HEK293 (cell line): ENCODE measurements at regions not wholly inside any gene's neighbourhood (a gene's known extent, or its start where the extent isn't known, plus 50 kb on each side); places are given as distances from the start of the nearest gene placed in this dataset.

Source experiments
- CTCF ChIA-PET: fragments of 350-600 bp; formaldehyde crosslinking; extraction: SDS; loops from one replicate; lab custom pipeline; 2021; ENCODE audit warnings: antibody characterized with exemption; lab: Yijun Ruan, JAX
- POLR2A ChIA-PET: fragments of 300-600 bp; formaldehyde crosslinking; extraction: SDS; loops from one replicate; lab custom pipeline; 2020; ENCODE audit warnings: antibody characterized with exemption, inconsistent platforms; lab: Yijun Ruan, JAX
- H3K27ac ChIP-seq: fragments of 200-500 bp; sonication (Bioruptor generic); 2 replicates; pipeline ENCODE4 v1.5.1; 2014; ENCODE audit warnings: low read depth, low read length, control low read depth, inconsistent platforms; ENCODE audit errors: extremely low read depth
- H3K36me3 ChIP-seq, 2 experiments: fragments of 200-500 bp in 1 of 2; sonication (Bioruptor generic) in 1 of 2; 1 replicate in 1 of 2; 2 replicates in 1 of 2; pipeline ENCODE4 v1.5.1; 2014 to 2017; ENCODE audit warnings: inconsistent platforms in 2 of 2, low read length in 2 of 2; ENCODE audit not compliant: control insufficient read depth in 2 of 2, insufficient read depth in 1 of 2
- H3K4me1 ChIP-seq: fragments of 200-500 bp; sonication (Bioruptor generic); 2 replicates; pipeline ENCODE4 v1.5.1; 2014; ENCODE audit warnings: mild to moderate bottlenecking, low read length, inconsistent platforms; ENCODE audit not compliant: control insufficient read depth, insufficient read depth
- H3K4me3 ChIP-seq: 2 replicates; pipeline ENCODE4 v1.5.1; 2011; ENCODE audit warnings: low read depth, mild to moderate bottlenecking, control low read depth, low read length, moderate library complexity
- H3K9me3 ChIP-seq: fragments of 200-500 bp; sonication (Bioruptor generic); 2 replicates; pipeline ENCODE4 v1.5.1; 2014; ENCODE audit warnings: low read depth, low read length, inconsistent platforms; ENCODE audit not compliant: control insufficient read depth, insufficient read depth
- IKZF3 ChIP-seq: fragments of 450-650 bp; IDR thresholded peaks from 2 replicates; pipeline ENCODE4 v1.5.0; 2018; ENCODE audit warnings: missing biosample characterization, mild to moderate bottlenecking, missing genetic modification characterization, moderate library complexity
- OSR2 ChIP-seq: fragments of 450-650 bp; formaldehyde crosslinking; IDR thresholded peaks from 2 replicates; pipeline ENCODE4 v1.5.1; 2016; ENCODE audit warnings: missing biosample characterization, missing genetic modification characterization
- PRDM2 ChIP-seq: fragments of 450-650 bp; formaldehyde crosslinking; IDR thresholded peaks from 2 replicates; pipeline ENCODE4 v1.5.1; 2016; ENCODE audit warnings: missing biosample characterization, missing genetic modification characterization, borderline replicate concordance
- ZBTB10 ChIP-seq: fragments of 450-650 bp; formaldehyde crosslinking; IDR thresholded peaks from 2 replicates; pipeline ENCODE4 v1.5.1; 2016; ENCODE audit warnings: missing biosample characterization, missing genetic modification characterization
- ZFP41 ChIP-seq: fragments of 450-650 bp; formaldehyde crosslinking; IDR thresholded peaks from 2 replicates; pipeline ENCODE4 v1.5.1; 2016; ENCODE audit warnings: missing biosample characterization, missing genetic modification characterization, borderline replicate concordance
- ZNF140 ChIP-seq: fragments of 450-650 bp; formaldehyde crosslinking; IDR thresholded peaks from 2 replicates; pipeline ENCODE4 v1.5.1; 2016; ENCODE audit warnings: missing biosample characterization, missing genetic modification characterization
- ZNF175 ChIP-seq: fragments of 450-650 bp; formaldehyde crosslinking; IDR thresholded peaks from 2 replicates; pipeline ENCODE4 v1.5.1; 2016; ENCODE audit warnings: missing biosample characterization, missing genetic modification characterization
- ZNF23 ChIP-seq: fragments of 450-650 bp; formaldehyde crosslinking; IDR thresholded peaks from 2 replicates; pipeline ENCODE4 v1.5.1; 2016; ENCODE audit warnings: missing biosample characterization, missing genetic modification characterization, borderline replicate concordance
- ZNF560 ChIP-seq: fragments of 450-650 bp; formaldehyde crosslinking; IDR thresholded peaks from 2 replicates; pipeline ENCODE4 v1.5.1; 2017; ENCODE audit warnings: missing biosample characterization, missing genetic modification characterization, borderline replicate concordance
- ZNF645 ChIP-seq: fragments of 450-650 bp; formaldehyde crosslinking; IDR thresholded peaks from 2 replicates; pipeline ENCODE4; 2016; ENCODE audit warnings: missing biosample characterization, missing genetic modification characterization
- ZNF664 ChIP-seq: fragments of 450-650 bp; formaldehyde crosslinking; IDR thresholded peaks from 2 replicates; pipeline ENCODE4 v1.5.1; 2016; ENCODE audit warnings: missing biosample characterization, missing genetic modification characterization
- TF ChIP-seq, protein P1 (sequence below): fragments of 450-650 bp; formaldehyde crosslinking; IDR thresholded peaks from 2 replicates; pipeline ENCODE4 v1.5.1; 2016; ENCODE audit warnings: missing biosample characterization, missing genetic modification characterization
- TF ChIP-seq, protein P2 (sequence below): fragments of 450-650 bp; formaldehyde crosslinking; IDR thresholded peaks from 2 replicates; pipeline ENCODE4 v1.5.1; 2016; ENCODE audit warnings: missing biosample characterization, missing genetic modification characterization
- TF ChIP-seq, protein P3 (sequence below): fragments of 450-650 bp; formaldehyde crosslinking; IDR thresholded peaks from 2 replicates; pipeline ENCODE4 v1.5.1; 2016; ENCODE audit warnings: missing biosample characterization, missing genetic modification characterization, low read depth

DNA sequence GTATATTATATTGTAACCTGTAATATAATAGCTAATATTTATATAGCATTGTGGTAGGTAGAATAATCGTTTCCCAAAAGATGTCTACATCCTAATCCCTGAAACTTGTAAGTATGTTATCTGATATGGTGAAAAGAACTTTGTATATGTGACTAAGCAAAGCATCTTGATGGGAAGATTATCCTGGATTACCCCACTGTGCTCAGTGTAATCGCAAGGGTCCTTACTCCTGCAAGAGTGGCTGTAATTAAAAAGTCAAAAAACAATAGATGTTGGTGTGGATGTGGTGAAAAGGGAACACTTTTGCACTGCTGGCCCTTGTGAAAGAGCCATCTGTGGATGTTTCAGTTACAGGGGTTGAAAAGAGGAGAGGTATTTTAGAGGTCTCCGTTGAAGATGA lies 95.2 kb downstream of the EDN1 start:
- Histone ChIP-seq H3K36me3 (no peaks in the 10 kb centered on the region), H3K4me3 (no peak overlapping the region), H3K9me3 (no peaks in the 10 kb centered on the region), H3K27ac (no peak overlapping the region), H3K4me1 (no peaks in the 10 kb centered on the region)
- ChIA-PET CTCF (interaction anchor here (0.5 kb wide), 1 partner anchor 55 kb away, joined by 3 read pairs; no protein-coding TSS in a partner anchor), POLR2A (no interaction called here)
- TF ChIP-seq ZNF560 (no peak), OSR2 (tag by site-specific recombination) (no peak), ZFP41 (tag by site-specific recombination) (no peak), ZNF175 (tag by site-specific recombination) (no peak), ZBTB10 (tag by site-specific recombination) (no peak), ZNF664 (tag by site-specific recombination) (no peak), ZNF23 (tag by site-specific recombination) (no peak), IKZF3 (tag by site-specific recombination) (no peak), ZNF645 (tag by site-specific recombination) (no peak)
- TF ChIP-seq, protein P1, sequence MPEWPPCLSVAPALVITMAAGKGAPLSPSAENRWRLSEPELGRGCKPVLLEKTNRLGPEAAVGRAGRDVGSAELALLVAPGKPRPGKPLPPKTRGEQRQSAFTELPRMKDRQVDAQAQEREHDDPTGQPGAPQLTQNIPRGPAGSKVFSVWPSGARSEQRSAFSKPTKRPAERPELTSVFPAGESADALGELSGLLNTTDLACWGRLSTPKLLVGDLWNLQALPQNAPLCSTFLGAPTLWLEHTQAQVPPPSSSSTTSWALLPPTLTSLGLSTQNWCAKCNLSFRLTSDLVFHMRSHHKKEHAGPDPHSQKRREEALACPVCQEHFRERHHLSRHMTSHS = no peak
- TF ChIP-seq, protein P2, sequence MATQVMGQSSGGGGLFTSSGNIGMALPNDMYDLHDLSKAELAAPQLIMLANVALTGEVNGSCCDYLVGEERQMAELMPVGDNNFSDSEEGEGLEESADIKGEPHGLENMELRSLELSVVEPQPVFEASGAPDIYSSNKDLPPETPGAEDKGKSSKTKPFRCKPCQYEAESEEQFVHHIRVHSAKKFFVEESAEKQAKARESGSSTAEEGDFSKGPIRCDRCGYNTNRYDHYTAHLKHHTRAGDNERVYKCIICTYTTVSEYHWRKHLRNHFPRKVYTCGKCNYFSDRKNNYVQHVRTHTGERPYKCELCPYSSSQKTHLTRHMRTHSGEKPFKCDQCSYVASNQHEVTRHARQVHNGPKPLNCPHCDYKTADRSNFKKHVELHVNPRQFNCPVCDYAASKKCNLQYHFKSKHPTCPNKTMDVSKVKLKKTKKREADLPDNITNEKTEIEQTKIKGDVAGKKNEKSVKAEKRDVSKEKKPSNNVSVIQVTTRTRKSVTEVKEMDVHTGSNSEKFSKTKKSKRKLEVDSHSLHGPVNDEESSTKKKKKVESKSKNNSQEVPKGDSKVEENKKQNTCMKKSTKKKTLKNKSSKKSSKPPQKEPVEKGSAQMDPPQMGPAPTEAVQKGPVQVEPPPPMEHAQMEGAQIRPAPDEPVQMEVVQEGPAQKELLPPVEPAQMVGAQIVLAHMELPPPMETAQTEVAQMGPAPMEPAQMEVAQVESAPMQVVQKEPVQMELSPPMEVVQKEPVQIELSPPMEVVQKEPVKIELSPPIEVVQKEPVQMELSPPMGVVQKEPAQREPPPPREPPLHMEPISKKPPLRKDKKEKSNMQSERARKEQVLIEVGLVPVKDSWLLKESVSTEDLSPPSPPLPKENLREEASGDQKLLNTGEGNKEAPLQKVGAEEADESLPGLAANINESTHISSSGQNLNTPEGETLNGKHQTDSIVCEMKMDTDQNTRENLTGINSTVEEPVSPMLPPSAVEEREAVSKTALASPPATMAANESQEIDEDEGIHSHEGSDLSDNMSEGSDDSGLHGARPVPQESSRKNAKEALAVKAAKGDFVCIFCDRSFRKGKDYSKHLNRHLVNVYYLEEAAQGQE (tag by site-specific recombination) = no peak

GRCh38 chr6:12386816-12387215 lies 96.7 kb downstream of the EDN1 start:
- no peaks in the 10 kb centered on the region for H3K9me3 ChIP-seq
- TF ChIP-seq ZNF140 (tag by site-specific recombination) (peak; percentile 36; the same call in 1 of the 2 replicates), PRDM2 (tag by site-specific recombination) (no peak)
- TF ChIP-seq, protein P3, sequence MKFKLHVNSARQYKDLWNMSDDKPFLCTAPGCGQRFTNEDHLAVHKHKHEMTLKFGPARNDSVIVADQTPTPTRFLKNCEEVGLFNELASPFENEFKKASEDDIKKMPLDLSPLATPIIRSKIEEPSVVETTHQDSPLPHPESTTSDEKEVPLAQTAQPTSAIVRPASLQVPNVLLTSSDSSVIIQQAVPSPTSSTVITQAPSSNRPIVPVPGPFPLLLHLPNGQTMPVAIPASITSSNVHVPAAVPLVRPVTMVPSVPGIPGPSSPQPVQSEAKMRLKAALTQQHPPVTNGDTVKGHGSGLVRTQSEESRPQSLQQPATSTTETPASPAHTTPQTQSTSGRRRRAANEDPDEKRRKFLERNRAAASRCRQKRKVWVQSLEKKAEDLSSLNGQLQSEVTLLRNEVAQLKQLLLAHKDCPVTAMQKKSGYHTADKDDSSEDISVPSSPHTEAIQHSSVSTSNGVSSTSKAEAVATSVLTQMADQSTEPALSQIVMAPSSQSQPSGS (tag by site-specific recombination) = peak; percentile 63
- POLR2A ChIA-PET = interaction anchor here (0.6 kb wide), 1 partner anchor 24 kb away, joined by 5 read pairs; no protein-coding TSS in a partner anchor
- no peak overlapping the region for H3K27ac ChIP-seq
- H3K36me3 ChIP-seq = no peaks in the 10 kb centered on the region
- CTCF ChIA-PET = interaction anchor here (0.6 to 0.9 kb wide), 2 partner anchors 15 to 259 kb away, joined by 3 read pairs; no protein-coding TSS in a partner anchor
- H3K4me1 ChIP-seq = no peaks in the 10 kb centered on the region
- no peak overlapping the region for H3K4me3 ChIP-seq
